DND-41 (cell line): ENCODE measurements at regions not wholly inside any gene's neighbourhood (a gene's known extent, or its start where the extent isn't known, plus 50 kb on each side); places are given as distances from the start of the nearest gene placed in this dataset.

ENCODE experiments used
- ATAC-seq: fragments of 200-7000 bp; cut with Tn5 transposase; 3 replicates; pipeline ENCODE4 v1.9.1; 2021; ENCODE audit warnings: low read depth; ENCODE audit not compliant: insufficient read depth
- DNase-seq: peaks from one replicate; pipeline ENCODE4 v3.0.0-alpha.2; 2020
- H2AFZ ChIP-seq: 2 replicates; pipeline ENCODE4 v1.6.0; 2012; ENCODE audit warnings: low read depth, low read length
- H3K27ac ChIP-seq: 2 replicates; pipeline ENCODE4 v1.5.1; 2012; ENCODE audit warnings: low read length, inconsistent platforms
- H3K27me3 ChIP-seq: fragments of 200-600 bp; sonication (generic); 2 replicates; pipeline ENCODE4 v1.6.0; 2012; ENCODE audit warnings: low read length, mild to moderate bottlenecking, inconsistent platforms; ENCODE audit not compliant: insufficient read depth, poor library complexity
- H3K36me3 ChIP-seq: 2 replicates; pipeline ENCODE4 v1.5.1; 2012; ENCODE audit warnings: low read length, inconsistent platforms; ENCODE audit not compliant: insufficient read depth
- H3K4me1 ChIP-seq: 2 replicates; pipeline ENCODE4 v1.5.1; 2012; ENCODE audit warnings: mild to moderate bottlenecking, low read length; ENCODE audit not compliant: insufficient read depth
- H3K4me2 ChIP-seq: 2 replicates; pipeline ENCODE4 v1.6.0; 2012; ENCODE audit warnings: mild to moderate bottlenecking, moderate library complexity, low read length, inconsistent platforms; ENCODE audit not compliant: insufficient read depth
- H3K4me3 ChIP-seq, 2 experiments: fragments of 200-600 bp in 1 of 2; shearing (Covaris generic) in 1 of 2; 2 replicates each; pipeline ENCODE4 v1.5.1; 2012 to 2016; ENCODE audit warnings: inconsistent platforms in 2 of 2, low read length in 2 of 2, mild to moderate bottlenecking in 2 of 2, low read depth in 1 of 2, moderate library complexity in 1 of 2
- H3K79me2 ChIP-seq: 2 replicates; pipeline ENCODE4 v1.6.0; 2012; ENCODE audit warnings: low read length, inconsistent platforms; ENCODE audit not compliant: insufficient read depth
- H3K9ac ChIP-seq: 2 replicates; pipeline ENCODE4 v1.6.0; 2012; ENCODE audit warnings: low read depth, mild to moderate bottlenecking, inconsistent platforms, low read length, moderate library complexity
- H3K9me3 ChIP-seq: 2 replicates; pipeline ENCODE4 v1.5.1; 2012; ENCODE audit warnings: low read length, moderate library complexity, mild to moderate bottlenecking, inconsistent platforms; ENCODE audit not compliant: insufficient read depth, severe bottlenecking
- H4K20me1 ChIP-seq: 2 replicates; pipeline ENCODE4 v1.6.0; 2012; ENCODE audit warnings: low read length; ENCODE audit not compliant: insufficient read depth
- EZH2 ChIP-seq: IDR thresholded peaks from 3 replicates; pipeline ENCODE4 v1.6.1; 2012; ENCODE audit warnings: borderline replicate concordance, low read depth, mild to moderate bottlenecking, moderate library complexity, low read length, inconsistent platforms; ENCODE audit not compliant: severe bottlenecking
- TF ChIP-seq, protein P1 (sequence below): IDR thresholded peaks from 2 replicates; pipeline ENCODE4 v1.5.1; 2012; ENCODE audit warnings: borderline replicate concordance, low read length, moderate library complexity, mild to moderate bottlenecking; ENCODE audit not compliant: poor library complexity, severe bottlenecking; ENCODE audit errors: extremely low read depth

DNA sequence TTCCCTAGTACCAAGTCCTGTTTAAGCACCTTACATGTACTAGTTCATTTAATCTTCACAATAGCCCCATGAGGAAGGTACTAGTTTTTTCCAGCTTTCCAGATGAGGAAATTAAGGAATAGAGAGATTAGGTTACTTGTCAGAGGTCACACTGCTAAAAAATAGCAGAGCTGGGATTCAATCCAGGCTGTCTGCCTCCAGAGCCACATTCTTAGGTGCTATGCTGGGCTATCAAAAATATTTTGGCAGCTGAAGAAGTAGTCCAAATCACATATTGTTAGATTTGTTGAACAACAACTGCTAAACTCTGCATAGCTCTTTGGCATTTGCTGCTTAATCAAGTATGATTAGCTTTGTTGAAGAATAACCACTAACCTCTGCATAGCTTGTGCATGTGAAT is 591.5 kb upstream of the KLF4 start:
- Histone ChIP-seq H3K4me3 (no peak overlapping the region), H3K4me1 (no peaks in the 10 kb centered on the region), H4K20me1 (no peaks in the 10 kb centered on the region), H3K9me3 (no peaks in the 10 kb centered on the region), H3K9ac (no peak overlapping the region), H3K27ac (no peak overlapping the region), H3K36me3 (no peaks in the 10 kb centered on the region), H3K4me2 (no peak overlapping the region), H3K79me2 (no peaks in the 10 kb centered on the region), H2AFZ (no peak overlapping the region), H3K27me3 (no peaks in the 10 kb centered on the region)
- ATAC-seq = no peak
- DNase-seq = no peak
- no peak for TF ChIP-seq EZH2
- TF ChIP-seq, protein P1, sequence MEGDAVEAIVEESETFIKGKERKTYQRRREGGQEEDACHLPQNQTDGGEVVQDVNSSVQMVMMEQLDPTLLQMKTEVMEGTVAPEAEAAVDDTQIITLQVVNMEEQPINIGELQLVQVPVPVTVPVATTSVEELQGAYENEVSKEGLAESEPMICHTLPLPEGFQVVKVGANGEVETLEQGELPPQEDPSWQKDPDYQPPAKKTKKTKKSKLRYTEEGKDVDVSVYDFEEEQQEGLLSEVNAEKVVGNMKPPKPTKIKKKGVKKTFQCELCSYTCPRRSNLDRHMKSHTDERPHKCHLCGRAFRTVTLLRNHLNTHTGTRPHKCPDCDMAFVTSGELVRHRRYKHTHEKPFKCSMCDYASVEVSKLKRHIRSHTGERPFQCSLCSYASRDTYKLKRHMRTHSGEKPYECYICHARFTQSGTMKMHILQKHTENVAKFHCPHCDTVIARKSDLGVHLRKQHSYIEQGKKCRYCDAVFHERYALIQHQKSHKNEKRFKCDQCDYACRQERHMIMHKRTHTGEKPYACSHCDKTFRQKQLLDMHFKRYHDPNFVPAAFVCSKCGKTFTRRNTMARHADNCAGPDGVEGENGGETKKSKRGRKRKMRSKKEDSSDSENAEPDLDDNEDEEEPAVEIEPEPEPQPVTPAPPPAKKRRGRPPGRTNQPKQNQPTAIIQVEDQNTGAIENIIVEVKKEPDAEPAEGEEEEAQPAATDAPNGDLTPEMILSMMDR = no peak

GRCh38 chr9:108080285-108080684 is 590.7 kb upstream of the KLF4 start:
- TF ChIP-seq, protein P1 = no peak
- no peak for TF ChIP-seq EZH2
- H3K9me3 ChIP-seq = no peaks in the 10 kb centered on the region
- no peaks in the 10 kb centered on the region for H3K36me3 ChIP-seq
- ATAC-seq (no peak), DNase-seq (no peak)
- no peak overlapping the region for H3K27ac ChIP-seq
- H3K9ac ChIP-seq = no peak overlapping the region
- H3K27me3 ChIP-seq = no peaks in the 10 kb centered on the region
- H3K4me1 ChIP-seq = no peaks in the 10 kb centered on the region
- H3K4me3 ChIP-seq = no peak overlapping the region
- H3K4me2 ChIP-seq = no peak overlapping the region
- H4K20me1 ChIP-seq = no peaks in the 10 kb centered on the region
- no peak overlapping the region for H2AFZ ChIP-seq
- no peaks in the 10 kb centered on the region for H3K79me2 ChIP-seq

DNA sequence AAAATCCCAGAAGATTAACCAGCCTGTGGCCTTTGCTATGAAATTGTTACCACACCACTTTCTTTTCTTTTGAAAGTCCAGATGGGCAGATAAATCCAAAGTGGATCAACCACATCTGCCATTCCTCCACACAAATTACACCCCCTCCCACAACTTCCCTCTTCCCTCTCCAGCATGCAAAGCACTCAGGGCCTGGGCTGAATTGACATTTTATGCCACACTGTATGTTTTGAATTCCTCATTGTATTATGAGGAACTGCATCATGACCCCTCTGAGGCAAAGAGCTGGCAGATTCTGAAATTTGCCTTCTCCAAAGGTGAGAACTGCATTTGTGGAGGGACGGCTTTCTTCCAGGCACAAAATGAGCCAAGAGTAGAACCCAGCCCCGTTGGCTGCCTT is 589.2 kb upstream of the KLF4 start:
- Histone ChIP-seq H3K9me3 (no peaks in the 10 kb centered on the region), H3K27ac (no peak overlapping the region), H2AFZ (no peak overlapping the region), H3K9ac (no peak overlapping the region), H3K4me2 (no peak overlapping the region), H3K79me2 (no peaks in the 10 kb centered on the region), H3K4me1 (no peaks in the 10 kb centered on the region), H3K4me3 (no peak overlapping the region), H3K27me3 (no peaks in the 10 kb centered on the region), H4K20me1 (no peaks in the 10 kb centered on the region), H3K36me3 (no peaks in the 10 kb centered on the region)
- no peak for DNase-seq
- no peak for ATAC-seq
- TF ChIP-seq EZH2 = no peak
- TF ChIP-seq, protein P1 = no peak

DNA sequence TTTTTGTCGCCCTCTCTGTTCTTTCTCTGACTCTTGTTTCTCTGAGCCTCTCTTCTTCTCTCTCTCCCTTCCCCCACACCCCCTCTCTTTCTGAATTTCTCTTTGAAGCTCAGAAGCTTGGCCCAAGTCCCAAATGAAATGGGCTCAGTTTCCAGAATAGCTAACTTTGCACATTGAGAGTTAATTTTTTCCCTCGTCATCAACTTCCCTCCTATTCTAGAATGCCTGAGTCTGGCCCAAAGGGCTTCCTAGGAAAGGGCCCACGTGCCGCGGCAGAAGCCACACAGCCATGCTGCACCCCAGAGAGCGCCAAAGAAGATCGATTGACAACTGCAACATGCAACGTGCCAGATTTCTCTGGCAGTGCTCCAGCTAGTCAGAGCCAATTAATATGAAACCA is 588.8 kb upstream of the KLF4 start:
- Histone ChIP-seq H3K36me3 (no peaks in the 10 kb centered on the region), H3K9ac (no peak overlapping the region), H3K4me3 (no peak overlapping the region), H3K79me2 (no peaks in the 10 kb centered on the region), H4K20me1 (no peaks in the 10 kb centered on the region), H3K27ac (no peak overlapping the region), H3K4me1 (no peaks in the 10 kb centered on the region), H3K27me3 (no peaks in the 10 kb centered on the region), H3K9me3 (no peaks in the 10 kb centered on the region), H3K4me2 (no peak overlapping the region), H2AFZ (no peak overlapping the region)
- DNase-seq (no peak), ATAC-seq (no peak)
- TF ChIP-seq, protein P1 = no peak
- no peak for TF ChIP-seq EZH2
